ENCODE measurements at regions not wholly inside any gene's neighbourhood (a gene's known extent, or its start where the extent isn't known, plus 50 kb on each side); places are given as distances from the start of the nearest gene placed in this dataset.

DNA sequence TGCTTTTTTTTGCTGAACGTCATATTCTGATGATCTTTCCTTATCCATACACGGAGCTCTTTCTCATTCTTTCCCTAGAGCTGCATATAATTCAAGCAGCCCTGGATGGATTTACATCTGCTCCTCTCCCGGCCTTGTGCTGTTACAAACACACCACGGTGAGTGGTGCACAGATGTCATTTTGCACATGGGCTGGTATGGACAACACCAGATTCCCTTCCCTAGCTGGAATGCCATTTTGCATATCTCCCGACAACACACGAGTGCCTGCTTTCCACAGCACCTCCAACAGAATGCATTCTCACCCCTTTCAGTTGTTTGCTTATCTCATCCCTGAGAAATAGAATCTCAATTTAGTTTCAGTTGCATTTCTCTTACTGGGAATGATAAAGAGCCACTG lies 69.5 kb upstream of the AFDN start:
- TF ChIP-seq EZH2 (IDR thresholded peaks at IDR 0.05; ENCODE audit: low read length) (no peak), CTCF (optimal IDR thresholded peaks at IDR 0.05 in 1 of 3, IDR thresholded peaks at IDR 0.05 in 1 of 3, conservative IDR thresholded peaks at IDR 0.05 in 1 of 3; ENCODE audit: extremely low read depth in 1 of 3, insufficient read depth in 2 of 3, low read length in 3 of 3) (no peak)

All from keratinocyte (primary cell).